ENCODE measurements at regions not wholly inside any gene's neighbourhood (a gene's known extent, or its start where the extent isn't known, plus 50 kb on each side); places are given as distances from the start of the nearest gene placed in this dataset.

DNA sequence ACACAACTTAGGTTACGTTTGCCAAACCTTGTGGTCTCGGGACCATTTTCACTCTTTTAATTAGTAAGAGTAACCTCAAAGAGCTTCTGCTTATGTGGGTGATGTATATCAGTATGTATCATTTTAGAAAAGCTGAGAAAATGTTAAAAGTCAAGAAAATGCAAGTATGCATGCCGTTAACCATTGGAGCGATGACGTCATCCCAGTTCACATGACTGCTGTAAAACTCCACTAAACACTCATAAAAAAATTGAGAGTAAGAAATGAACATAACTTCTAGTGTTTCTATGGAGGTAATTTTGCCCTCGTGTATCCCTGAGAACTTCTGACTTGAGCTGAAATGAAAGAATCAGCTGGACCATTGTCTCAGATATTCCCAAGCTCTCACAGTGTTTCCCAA lies 250.0 kb upstream of the CDH4 start:
- no peak for DNase-seq (ENCODE audit: low spot score)
- no peak for ATAC-seq

DNA sequence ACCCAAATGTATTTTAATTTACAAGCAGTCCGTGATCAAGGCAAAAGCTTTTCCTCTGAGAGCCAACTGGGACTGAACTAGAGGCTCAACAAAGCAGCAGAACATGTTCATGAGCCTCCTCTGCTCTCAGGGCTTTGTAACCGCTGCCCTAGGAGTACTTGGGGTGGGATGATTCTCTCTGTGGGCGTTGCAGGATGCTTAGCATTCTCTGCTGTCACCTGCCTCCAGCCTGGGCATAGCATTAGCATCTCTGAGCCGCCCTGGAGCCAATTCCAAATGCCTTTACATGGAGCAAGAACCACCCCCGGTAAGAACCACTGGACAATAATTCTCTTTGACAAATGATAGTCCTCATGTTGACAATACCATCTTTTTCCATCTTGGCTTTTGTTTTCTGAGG lies 237.6 kb upstream of the CDH4 start:
- DNase-seq (ENCODE audit: low spot score) (no peak), ATAC-seq (no peak)

DNA sequence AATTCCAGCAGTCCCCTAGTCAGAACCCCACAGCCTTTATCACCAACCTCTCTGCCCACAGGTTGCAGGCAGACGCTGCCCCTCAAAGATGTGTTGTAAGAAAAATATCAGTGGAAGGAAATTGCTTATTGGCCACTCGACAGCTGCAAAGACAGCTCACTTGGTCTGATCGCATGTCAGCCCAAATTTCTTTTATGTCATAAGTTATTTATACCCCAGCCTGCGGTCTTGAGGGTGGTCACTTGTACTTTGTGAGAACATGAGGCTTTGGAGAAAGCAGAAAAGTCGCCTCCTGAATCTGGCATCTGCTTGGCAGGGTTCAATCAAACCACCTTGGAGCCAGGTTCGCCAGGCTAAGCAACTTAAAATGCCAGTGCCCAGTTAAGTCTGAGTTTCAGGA lies 236.5 kb upstream of the CDH4 start:
- no peak for DNase-seq (ENCODE audit: low spot score)
- ATAC-seq, result no peak

DNA sequence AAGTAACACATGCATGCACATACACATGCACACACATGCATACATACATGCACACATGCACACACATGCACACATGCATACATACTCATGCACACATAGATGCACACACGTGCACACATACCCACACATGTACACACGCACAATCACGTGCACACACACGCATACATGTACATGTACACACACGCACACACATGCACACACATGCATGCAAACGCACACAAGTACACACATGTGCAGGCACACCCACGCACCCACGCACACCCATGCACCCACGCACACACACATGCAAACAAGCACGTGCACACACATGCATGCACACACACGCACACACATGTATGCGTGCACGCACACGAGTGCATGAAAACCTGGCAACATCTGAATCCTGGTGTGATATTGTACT lies 232.7 kb upstream of the CDH4 start:
- DNase-seq (ENCODE audit: low spot score), result no peak
- no peak for ATAC-seq

DNA sequence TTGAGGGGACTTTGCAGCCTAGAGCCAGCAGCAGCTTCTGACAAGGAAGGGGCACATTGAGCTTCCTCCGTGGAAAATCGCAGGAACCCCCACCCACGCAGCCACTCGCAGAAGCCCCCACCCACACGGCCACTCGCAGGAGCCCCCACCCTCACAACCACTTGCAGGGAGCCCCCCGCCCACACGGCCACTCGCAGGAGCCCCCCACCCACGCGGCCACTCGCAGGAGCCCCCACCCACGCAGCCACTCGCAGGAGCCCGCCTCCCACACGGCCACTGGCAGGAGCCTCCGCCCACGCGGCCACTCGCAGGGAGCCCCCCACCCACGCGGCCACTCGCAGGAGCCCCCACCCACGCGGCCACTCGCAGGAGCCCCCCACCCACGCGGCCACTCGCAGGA lies 228.4 kb upstream of the CDH4 start:
- no peak for DNase-seq (ENCODE audit: low spot score)
- no peak for ATAC-seq

DNA sequence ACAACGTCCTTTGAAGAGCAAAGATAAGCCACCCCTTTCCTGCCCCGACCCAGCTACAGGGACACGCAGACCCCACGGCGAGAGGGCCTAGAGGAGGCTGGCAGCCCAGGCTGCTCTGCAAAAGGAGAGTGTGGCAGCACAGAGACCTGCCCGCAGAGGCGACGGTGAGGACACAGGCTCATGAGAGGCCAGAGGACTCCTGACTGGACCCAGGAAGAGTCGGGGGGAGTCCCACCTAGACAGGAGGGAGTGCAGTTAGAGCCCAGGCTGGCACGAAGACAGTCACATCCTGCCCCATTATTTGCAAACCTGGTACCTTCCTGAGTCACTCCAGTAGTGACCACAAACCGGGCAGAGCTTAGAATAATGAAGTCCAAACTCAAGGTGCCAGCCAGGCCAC lies 227.7 kb upstream of the CDH4 start:
- no peak for DNase-seq (ENCODE audit: low spot score)
- ATAC-seq, result no peak

DNA sequence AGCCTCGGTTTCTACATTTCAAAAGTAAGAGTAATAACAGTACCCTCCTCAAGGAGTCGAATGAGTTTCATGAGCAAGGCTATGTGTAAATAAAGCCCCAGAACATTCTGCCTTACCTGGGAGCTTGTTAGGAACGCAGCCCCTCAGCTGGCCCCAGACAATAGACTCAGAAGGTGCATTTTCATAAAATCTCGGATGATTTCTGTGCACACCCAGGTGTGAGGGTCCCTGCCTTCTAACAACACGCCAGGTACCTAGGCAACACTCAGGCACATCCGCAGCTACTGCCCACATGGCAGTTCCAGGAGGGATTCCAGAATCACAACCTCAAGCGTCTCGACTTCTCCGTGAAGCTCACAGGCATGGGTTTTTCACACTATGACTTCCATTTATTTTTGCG lies 226.5 kb upstream of the CDH4 start:
- ATAC-seq (no peak), DNase-seq (ENCODE audit: low spot score) (no peak)

DNA sequence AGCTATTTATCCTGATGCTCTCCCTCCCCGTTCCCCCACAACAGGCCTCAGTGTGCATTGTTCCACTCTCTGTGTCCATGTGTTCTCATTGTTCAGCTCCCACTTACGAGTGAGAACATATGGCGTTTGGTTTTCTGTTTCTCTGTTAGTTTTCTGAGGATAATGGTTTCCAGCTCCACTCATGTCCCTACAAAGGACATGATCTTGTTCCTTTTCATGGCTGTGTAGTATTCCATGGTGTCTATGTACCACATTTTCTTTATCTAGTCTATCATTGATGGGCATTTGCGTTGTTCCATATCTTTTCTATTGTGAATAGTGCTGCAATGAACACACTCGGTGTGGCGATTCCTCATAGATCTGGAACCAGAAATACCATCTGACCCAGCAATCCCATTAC lies 225.9 kb upstream of the CDH4 start:
- DNase-seq (ENCODE audit: low spot score), result no peak
- ATAC-seq, result no peak

DNA sequence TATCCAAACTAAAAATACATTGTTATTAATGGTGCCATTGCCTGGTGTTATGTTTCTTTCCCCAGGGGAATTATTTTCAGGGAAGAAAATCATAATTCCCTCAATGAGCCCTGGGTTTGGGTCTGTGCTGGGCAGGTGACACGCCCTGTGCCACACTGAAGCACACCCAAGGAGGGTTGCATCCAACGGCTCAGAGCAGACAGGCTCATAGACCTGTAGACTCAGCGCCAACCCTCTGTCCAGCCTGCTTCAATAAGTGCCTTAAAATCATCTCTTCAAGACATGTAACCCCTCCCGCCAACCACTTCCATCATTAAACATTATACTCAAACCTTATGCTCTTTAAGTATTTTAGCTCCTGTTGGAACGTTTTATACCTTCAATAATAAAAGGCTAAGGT lies 225.3 kb upstream of the CDH4 start:
- ATAC-seq (no peak), DNase-seq (ENCODE audit: low spot score) (no peak)

DNA sequence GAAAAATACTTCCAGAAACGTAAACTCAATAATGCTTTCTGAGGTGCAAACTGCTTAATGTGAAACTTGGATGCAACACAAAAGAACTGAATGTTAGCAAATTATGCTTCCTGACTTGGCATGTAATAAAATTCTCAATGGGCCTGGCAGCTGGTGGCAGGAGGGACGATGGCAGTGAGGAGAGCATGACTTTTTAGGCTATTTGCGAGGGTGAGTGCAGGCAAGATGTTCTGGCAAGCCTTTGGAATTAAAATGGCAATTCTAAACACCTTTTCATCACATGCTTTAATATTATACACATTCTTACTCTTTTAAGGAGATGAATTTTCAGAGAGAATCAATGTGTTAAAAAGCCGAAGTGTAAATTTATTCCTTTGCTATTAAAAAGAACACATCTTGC lies 224.8 kb upstream of the CDH4 start:
- no peak for DNase-seq (ENCODE audit: low spot score)

DNA sequence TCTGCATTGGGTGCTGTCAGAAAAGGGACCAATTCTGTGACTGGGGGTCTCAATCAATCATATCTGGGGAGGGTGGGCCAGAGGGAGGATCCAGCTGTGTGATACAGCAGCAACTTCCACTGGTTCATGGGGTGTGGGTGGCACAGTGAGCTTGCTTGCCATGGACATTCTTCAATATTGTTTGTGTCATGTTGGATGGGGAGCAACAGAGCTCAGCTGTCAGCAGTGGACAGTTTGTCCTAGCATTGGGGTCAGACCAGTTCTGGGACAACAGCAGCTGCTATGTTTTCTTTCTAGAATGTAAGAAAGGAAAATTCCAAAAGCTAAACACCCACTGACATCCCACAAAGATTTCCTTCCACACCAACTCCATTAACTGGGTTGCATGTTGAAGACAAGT lies 221.9 kb upstream of the CDH4 start:
- DNase-seq (ENCODE audit: low spot score), result no peak
- ATAC-seq, result no peak

More for the DNA sequence above, 224.8 kb upstream of the CDH4 start:
- ATAC-seq, result no peak

DNA sequence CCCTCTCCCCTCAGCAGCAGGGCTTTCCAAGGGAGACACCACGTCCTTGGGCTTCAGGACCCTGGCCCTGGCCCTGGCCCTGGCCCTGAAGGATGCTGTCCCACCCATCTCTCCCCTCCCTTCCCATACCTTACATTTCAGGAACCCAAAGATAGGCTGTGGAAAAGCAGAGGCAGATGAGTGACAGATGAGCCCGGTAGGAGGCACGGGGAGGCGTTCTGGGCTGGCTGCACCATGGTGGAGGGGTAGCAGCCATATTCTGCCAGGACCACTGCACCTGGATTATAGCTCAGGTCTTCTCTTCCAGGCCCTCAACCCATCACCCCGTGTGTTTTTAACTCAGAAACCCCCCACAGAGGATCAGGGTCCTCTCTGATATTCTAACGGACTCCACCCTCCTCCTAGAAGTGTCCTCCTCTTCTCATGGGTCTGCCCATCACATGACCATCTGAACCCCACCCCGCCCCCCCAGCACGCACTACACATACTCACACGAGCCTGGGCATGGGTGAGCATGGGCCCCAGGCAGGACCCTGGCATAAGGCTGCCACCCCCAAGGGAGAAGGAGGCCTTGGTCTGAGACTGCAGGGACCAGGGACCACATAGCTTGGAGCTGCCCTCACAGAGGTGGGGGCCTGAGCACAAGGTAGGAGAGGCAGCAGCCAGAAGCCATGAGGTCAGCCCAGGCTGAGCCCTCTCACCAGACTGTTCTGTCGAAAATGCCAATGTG lies 220.8 kb upstream of the CDH4 start:
- DNase-seq (ENCODE audit: low spot score) (no peak), ATAC-seq (no peak)

DNA sequence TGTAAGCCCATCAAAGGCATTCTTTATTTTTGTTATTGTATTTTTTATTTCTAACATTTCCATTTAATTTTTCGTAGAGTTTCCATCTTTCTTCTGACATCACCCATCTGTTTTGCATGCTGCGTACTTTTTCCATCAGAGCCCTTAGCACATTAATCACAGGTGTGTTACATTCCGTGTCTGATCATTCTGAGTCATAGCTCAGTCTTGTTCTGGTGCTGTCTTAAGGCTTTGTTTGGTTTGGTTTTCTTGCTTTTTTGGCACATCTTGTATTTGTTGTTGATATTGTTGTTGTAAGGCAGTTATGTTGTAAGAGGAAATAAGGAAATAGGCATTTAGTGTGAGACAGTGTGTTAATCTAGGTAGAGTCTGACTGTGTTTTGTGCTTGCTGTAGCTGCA lies 214.6 kb upstream of the CDH4 start:
- ATAC-seq (no peak), DNase-seq (ENCODE audit: low spot score) (no peak)

DNA sequence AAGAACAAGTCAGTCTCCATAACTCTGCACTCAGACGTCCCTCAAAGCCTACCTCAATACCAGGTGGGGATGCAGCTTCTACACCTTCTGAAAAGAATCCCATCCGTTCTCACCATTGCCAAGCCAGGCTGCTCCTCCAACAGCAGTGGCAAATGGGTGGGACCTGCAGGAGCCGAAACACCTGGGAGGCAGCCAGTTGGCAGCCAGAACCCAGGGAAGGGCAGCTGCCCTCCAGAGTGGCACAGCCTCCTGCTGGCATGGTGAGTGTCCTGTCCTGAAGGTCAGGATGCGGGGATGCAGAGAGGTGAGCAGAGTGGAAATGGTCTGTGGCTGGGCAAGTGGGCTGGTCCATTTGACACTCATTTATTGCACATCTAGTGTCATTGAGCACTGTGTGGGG lies 210.6 kb upstream of the CDH4 start:
- no peak for DNase-seq (ENCODE audit: low spot score)
- no peak for ATAC-seq

DNA sequence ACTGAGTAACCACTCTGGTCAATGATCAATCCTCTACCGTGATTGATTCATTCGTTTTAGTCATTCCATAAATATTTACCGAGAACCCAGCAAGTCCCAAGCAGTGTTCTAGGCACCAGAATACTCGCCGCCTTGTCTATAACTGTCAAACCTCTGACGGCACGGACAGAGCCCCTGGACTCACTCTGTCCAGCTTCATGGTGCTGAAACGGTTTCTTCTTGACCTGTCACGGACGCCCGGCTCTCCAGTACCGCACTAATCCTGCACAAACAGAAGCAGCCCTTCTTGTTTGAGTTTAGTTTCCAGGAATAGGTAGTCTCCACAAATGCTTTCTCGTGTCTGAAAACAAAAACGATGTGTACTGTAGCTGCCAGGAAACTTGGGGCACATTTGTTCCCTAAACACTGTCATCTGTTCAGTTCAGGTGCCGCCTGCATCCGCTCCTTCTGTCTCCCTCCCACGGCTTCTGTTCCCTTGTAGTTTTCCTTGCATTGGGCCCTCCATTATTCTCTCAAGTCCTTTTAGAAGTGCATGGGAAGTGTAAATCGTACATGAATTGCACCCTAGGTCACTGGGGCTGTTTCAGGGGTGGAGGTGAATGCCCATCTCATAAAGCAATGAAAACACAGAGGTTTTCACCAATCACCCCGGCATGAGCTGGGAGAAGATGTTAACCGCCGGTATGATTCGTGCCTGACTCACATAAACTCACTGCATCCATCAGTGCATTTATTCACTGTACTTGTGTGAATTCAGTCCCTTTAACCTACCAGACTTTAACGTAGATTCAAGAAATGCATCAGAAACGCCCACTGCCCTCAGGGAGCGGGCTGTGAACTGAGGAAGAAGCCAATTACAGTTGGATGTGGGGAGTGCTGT lies 209.3 kb upstream of the CDH4 start:
- no peak for DNase-seq (ENCODE audit: low spot score)
- ATAC-seq, result no peak

DNA sequence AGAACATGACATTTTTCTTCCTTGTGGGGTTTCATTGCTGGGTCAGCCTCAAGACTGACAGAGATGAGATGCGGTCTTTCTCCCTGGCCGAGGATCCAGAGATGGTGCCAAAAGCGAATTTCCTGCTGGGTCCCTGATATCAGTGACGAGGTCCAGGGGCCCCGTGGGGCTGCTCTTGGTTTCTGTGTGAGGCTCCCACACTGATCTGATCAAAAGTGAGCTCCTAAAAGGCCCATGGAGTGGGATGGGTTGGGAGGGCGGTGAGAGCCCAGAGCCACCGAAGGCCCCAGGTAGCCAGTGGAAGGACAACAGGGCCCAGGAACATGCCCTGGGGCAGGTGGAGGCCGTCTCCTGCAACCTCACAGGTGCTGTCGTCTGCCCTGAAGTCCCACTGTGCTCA lies 208.4 kb upstream of the CDH4 start:
- no peak for ATAC-seq
- DNase-seq (ENCODE audit: low spot score), result no peak

DNA sequence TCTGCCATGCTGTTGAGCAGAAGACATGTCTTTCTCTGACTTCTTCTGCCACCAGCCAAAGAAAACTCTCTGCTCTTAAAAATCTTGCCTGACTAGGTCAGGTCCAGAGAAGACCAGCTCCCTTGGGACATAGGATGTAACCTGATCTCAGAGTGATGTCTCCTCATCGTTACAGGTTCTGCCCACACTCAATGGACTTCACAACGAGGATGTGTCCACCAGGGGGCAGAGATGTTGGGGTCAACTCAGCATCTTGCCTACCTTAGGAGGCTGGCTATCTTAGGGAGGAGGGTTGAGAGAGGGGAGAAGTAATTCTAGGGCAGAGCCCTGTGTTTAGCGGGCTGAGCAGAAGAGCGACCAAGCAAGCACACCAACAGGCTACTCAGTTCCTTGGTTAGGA lies 207.6 kb upstream of the CDH4 start:
- no peak for DNase-seq (ENCODE audit: low spot score)
- no peak for ATAC-seq

DNA sequence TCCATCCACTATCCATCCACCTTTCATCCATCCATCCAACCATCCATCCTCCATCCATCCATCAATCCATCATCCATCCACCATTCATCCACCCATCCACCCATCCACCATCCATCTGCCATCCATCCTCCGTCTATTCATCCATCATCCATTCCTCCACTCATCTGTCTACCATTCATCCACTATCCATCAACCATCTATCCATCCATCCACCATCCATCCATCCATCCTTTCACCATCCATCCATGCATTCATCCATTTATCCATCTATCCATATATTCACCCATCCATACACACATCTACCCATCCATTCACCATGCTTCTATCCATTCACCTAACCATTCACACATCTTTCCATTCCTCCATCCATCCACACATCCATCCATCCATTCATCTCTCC lies 207.0 kb upstream of the CDH4 start:
- ATAC-seq (no peak), DNase-seq (ENCODE audit: low spot score) (no peak)

DNA sequence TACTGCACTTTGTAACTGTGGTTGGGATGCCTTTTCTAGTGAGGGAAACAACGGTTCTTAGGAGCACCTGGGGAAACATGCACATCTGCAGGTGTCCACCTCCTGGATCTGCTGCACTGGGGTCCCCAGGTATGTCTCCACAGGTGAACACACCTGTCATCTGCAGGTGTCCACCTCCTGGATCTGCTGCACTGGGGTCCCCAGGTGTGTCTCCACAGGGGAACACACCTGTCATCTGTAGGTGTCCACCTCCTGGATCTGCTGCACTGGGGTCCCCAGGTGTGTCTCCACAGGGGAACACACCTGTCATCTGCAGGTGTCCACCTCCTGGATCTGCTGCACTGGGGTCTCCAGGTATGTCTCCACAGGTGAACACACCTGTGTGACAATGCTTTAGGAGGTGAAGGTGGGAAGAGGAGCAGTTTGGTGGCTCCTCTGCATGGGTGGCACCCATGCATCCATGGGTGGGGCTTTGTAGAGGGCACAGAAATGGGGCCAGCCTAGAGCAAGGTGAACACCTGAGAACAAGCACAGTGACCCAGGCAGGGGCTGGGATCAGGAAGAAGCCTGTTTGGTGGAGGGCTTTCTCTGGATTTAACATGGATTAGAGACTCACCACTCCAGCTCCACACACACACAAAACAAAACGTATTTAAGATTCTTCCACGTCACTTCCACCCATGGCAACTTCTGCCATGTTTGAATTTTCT lies 206.0 kb upstream of the CDH4 start:
- ATAC-seq (no peak), DNase-seq (ENCODE audit: low spot score) (no peak)

DNA sequence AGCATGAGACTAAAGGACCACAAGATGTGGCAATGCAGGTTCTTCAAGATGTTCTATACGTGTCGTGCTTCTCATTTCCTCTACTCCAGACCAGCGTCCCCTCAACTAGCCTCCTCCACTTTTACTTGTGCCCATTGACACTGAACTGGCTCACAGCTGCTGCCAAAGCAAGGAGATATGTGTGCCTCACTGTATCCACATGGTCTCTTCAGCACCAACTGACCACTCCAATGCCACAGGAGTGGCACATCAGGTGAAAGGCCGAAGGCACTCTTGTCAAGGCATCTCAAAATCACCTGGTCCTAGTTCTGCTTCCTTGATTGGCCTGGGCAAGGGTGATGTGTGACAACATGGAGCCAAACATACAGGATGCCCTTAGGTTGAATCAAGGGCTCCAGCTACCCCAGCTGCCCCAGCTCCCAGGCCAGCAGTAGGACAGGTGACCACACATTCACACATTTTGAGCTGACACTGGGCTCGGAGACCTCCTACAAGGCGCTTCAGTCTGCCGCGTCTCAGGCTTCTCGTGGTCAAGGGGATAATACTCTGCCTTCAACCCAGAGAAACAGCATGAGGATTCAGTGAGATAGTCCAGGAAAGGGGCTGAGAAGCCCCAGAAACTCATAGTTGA lies 205.2 kb upstream of the CDH4 start:
- DNase-seq (ENCODE audit: low spot score) (no peak), ATAC-seq (no peak)

DNA sequence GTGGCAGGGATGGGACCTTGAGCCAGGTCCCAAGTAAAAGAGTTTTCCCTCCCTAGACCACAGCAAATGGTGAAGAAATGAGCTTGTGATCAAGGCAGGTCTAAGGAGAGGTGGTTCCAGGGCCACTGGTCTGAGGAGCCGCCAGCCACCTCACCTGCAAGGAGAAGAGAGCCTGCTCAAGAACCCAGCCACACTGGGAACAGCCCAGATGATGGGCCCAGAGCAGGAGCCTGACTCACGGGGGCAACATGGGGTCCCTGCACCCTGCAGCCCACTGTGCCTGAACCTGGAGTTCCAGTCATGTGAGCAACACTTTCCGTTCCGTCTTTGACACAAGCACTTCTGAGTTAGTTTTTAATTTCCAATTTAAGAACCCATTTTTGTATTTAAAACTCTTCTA lies 204.5 kb upstream of the CDH4 start:
- no peak for DNase-seq (ENCODE audit: low spot score)
- ATAC-seq, result no peak

DNA sequence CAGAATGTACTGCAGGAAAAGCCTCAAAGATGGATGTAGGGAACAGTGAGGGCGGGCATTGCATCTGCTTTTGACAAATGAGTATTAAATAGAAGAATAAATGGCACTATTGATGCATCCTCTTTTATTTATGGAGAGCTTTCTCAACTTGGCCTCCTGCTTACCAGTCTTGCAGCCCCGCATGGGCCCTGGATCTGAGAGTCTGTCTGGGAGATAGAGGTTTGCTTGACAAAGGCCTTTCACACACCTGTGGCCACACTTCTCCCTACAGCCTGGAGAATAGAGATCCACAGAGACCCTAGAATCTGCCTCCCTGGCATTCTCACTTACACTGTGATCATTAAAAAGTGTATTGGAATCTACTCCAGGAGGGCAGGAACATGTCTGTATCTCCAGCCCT lies 203.8 kb upstream of the CDH4 start:
- DNase-seq (ENCODE audit: low spot score) (no peak), ATAC-seq (no peak)

Measured in left lobe of liver (tissue), 2 donors.